HL-60 (cell line): ENCODE measurements at regions not wholly inside any gene's neighbourhood (a gene's known extent, or its start where the extent isn't known, plus 50 kb on each side); places are given as distances from the start of the nearest gene placed in this dataset.

Experiments
- DNase-seq, 2 experiments: peaks; one replicate each; pipeline ENCODE4 v3.0.0-alpha.2; 2010 to 2020; ENCODE audit warnings: low read depth in 1 of 2, low spot score in 1 of 2
- H3K27ac ChIP-seq: fragments of 250-450 bp; sonication (Bioruptor Pico); replicated peaks from 2 replicates; pipeline ENCODE4 v1.5.1; 2020; ENCODE audit warnings: mild to moderate bottlenecking, moderate library complexity
- H3K27me3 ChIP-seq: fragments of 250-450 bp; sonication (Bioruptor Pico); 2 replicates; pipeline ENCODE4 v1.5.1; 2021; ENCODE audit warnings: mild to moderate bottlenecking, moderate library complexity; ENCODE audit not compliant: insufficient read depth, poor library complexity, severe bottlenecking
- H3K4me3 ChIP-seq: replicated peaks from 2 replicates; pipeline ENCODE4 v1.5.1; 2011; ENCODE audit warnings: mild to moderate bottlenecking, control low read depth, low read length; ENCODE audit not compliant: insufficient read depth
- CTCF ChIP-seq: IDR thresholded peaks from one replicate; pipeline ENCODE4 v1.5.1; 2011; ENCODE audit warnings: low read length, control low read depth, inconsistent platforms; ENCODE audit not compliant: insufficient read depth
- GABPA ChIP-seq: IDR thresholded peaks from 2 replicates; pipeline ENCODE4 v1.6.1; 2012; ENCODE audit warnings: low read depth
- POLR2AphosphoS5 ChIP-seq: IDR thresholded peaks from 2 replicates; pipeline ENCODE4 v1.6.1; 2012; ENCODE audit warnings: low read depth
- SPI1 ChIP-seq: IDR thresholded peaks from 2 replicates; pipeline ENCODE4 v1.6.1; 2012; ENCODE audit warnings: low read depth, mild to moderate bottlenecking, borderline replicate concordance
- TF ChIP-seq, protein P1 (sequence below): IDR thresholded peaks from 2 replicates; pipeline ENCODE4 v1.6.1; 2012; ENCODE audit warnings: low read depth; ENCODE audit not compliant: insufficient replicate concordance

DNA sequence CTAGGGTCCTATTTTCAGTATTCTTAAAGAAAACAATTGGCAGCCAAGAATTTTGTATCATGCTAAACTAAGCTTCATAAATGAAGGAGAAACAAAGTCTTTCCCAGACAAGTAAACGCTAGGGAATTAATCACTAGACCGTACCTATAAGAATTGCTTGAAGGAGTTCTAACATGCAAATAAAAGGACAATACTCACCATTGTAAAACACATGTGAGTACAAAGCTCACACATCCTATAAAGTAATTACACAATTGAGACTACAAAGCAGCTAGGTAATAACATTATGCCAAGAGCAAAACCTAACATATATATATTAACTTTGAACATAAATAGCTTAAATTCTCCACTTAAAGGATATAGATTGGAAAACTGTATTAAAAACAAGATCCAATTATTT lies 147.4 kb downstream of the FAM83B start:
- Histone ChIP-seq H3K27me3 (no peaks in the 10 kb centered on the region), H3K4me3 (no peak overlapping the region), H3K27ac (no peak overlapping the region)
- no peak for TF ChIP-seq GABPA
- no peak for DNase-seq

DNA sequence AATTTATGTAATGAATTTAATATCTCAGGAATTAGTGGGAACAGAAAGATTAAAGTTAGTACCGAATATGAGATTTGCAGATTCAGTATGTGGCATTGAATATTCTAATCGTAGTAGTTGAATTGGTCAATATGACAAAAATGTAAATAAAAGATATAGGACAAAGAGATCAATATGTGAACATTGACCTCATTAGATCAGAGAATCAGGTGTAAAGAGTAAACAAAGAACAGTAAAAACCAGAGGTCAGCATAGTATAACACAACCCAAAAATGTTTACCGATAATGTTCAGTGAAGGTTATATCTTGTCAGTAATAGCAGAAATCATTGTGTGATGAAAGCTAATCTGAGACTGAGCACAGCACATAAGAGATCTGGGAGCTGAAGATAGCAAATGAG lies 152.0 kb downstream of the FAM83B start:
- TF ChIP-seq SPI1 = no peak
- TF ChIP-seq, protein P1, sequence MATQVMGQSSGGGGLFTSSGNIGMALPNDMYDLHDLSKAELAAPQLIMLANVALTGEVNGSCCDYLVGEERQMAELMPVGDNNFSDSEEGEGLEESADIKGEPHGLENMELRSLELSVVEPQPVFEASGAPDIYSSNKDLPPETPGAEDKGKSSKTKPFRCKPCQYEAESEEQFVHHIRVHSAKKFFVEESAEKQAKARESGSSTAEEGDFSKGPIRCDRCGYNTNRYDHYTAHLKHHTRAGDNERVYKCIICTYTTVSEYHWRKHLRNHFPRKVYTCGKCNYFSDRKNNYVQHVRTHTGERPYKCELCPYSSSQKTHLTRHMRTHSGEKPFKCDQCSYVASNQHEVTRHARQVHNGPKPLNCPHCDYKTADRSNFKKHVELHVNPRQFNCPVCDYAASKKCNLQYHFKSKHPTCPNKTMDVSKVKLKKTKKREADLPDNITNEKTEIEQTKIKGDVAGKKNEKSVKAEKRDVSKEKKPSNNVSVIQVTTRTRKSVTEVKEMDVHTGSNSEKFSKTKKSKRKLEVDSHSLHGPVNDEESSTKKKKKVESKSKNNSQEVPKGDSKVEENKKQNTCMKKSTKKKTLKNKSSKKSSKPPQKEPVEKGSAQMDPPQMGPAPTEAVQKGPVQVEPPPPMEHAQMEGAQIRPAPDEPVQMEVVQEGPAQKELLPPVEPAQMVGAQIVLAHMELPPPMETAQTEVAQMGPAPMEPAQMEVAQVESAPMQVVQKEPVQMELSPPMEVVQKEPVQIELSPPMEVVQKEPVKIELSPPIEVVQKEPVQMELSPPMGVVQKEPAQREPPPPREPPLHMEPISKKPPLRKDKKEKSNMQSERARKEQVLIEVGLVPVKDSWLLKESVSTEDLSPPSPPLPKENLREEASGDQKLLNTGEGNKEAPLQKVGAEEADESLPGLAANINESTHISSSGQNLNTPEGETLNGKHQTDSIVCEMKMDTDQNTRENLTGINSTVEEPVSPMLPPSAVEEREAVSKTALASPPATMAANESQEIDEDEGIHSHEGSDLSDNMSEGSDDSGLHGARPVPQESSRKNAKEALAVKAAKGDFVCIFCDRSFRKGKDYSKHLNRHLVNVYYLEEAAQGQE = no peak
- no peak for TF ChIP-seq POLR2AphosphoS5
- no peak for TF ChIP-seq GABPA
- no peak for TF ChIP-seq CTCF
- DNase-seq = no peak
- H3K27ac ChIP-seq = no peak overlapping the region

DNA sequence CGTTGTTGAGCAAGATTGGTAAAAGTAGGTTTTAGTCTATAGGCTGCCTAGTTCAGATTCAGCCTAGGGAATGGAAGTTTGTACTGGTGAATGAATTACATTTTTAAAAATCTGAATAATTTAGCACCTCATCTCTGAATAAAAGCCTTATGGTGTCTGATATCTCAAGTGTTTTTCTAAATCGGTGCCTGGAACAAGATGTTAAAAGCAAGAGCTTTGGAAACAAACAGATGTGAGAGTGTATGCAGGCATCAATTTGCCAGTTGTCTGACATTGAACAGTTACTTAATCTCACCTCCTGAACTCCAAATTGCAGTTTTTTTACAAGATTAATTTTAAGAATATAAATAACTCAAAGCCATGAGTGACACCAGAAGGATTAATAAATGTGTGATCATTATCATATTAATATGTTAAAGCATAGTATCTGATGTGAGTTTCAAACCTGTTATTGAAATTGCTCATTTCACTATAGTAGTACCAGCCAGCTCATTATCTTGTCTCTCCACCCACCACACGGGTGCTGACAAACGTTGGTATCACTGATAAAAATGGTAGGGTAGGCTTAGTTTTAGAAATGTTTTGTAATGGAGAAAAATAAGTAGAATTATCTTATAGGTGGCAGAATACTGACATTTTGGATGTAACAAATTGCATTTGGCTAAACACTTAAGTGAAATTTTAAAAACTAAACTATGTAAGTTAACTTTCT lies 157.3 kb downstream of the FAM83B start:
- no peak for TF ChIP-seq GABPA
- TF ChIP-seq CTCF = no peak
- no peak for TF ChIP-seq POLR2AphosphoS5
- TF ChIP-seq, protein P1 = no peak
- TF ChIP-seq SPI1 = no peak
- H3K27ac ChIP-seq = no peak overlapping the region
- DNase-seq = no peak
- H3K27me3 ChIP-seq = no peaks in the 10 kb centered on the region
- H3K4me3 ChIP-seq = no peak overlapping the region

More for the DNA sequence above, 152.0 kb downstream of the FAM83B start:
- H3K27me3 ChIP-seq = no peaks in the 10 kb centered on the region
- no peak overlapping the region for H3K4me3 ChIP-seq

DNA sequence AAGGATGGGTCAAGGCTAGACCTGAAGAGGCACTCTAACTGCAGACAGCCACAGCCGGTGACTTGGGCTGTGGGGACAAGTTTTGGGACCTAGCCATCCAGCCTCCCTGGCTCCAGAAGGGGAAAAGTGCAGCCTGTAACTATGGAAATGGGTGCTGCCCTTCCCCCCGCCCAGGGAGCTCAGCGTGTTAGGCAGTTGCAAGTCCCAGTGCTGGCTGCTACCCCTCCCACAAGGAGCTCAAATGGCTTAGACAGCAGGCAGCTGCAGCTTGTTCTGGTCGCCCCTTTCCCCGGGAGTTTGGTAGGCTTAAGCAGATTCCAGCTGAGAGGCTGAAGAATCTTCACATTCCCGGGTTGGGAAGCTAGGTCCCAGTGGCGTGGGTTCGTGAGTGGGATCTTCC lies 162.6 kb downstream of the FAM83B start:
- no peak for DNase-seq
- Histone ChIP-seq H3K27me3 (no peaks in the 10 kb centered on the region), H3K4me3 (no peak overlapping the region), H3K27ac (no peak overlapping the region)
- TF ChIP-seq POLR2AphosphoS5 = no peak
- TF ChIP-seq CTCF = no peak
- TF ChIP-seq SPI1 = no peak
- TF ChIP-seq, protein P1 = no peak
- TF ChIP-seq GABPA = no peak
